Osteoblast (primary cell): ENCODE measurements at regions not wholly inside any gene's neighbourhood (a gene's known extent, or its start where the extent isn't known, plus 50 kb on each side); places are given as distances from the start of the nearest gene placed in this dataset.

Source experiments
- DNase-seq: peaks from one replicate; pipeline ENCODE4 v3.0.0; 2011; ENCODE audit warnings: low spot score, mixed read lengths; ENCODE audit not compliant: insufficient read length; ENCODE audit errors: missing footprints
- H2AFZ ChIP-seq: 2 replicates; pipeline ENCODE4 v1.6.0; 2011; ENCODE audit warnings: mild to moderate bottlenecking, low read length
- H3K27ac ChIP-seq: 2 replicates; pipeline ENCODE4 v1.5.1; 2011; ENCODE audit warnings: mild to moderate bottlenecking, low read depth, low read length, moderate library complexity
- H3K27me3 ChIP-seq: 2 replicates; pipeline ENCODE4 v1.6.0; 2012; ENCODE audit warnings: mild to moderate bottlenecking, control low read depth, inconsistent platforms, low read length, moderate library complexity; ENCODE audit not compliant: insufficient read depth
- H3K36me3 ChIP-seq: 2 replicates; pipeline ENCODE4 v1.5.1; 2011; ENCODE audit warnings: mild to moderate bottlenecking, low read length, control low read depth, moderate library complexity; ENCODE audit not compliant: insufficient read depth
- H3K4me1 ChIP-seq: 2 replicates; pipeline ENCODE4 v1.5.1; 2011; ENCODE audit warnings: mild to moderate bottlenecking, low read length, control low read depth, moderate library complexity; ENCODE audit not compliant: insufficient read depth
- H3K4me2 ChIP-seq: 2 replicates; pipeline ENCODE4 v1.6.0; 2011; ENCODE audit warnings: mild to moderate bottlenecking, low read length; ENCODE audit not compliant: insufficient read depth
- H3K4me3 ChIP-seq: fragments of 200-600 bp; sonication (generic); 3 replicates; pipeline ENCODE4 v1.5.1; 2012; ENCODE audit warnings: mild to moderate bottlenecking, low read length, inconsistent platforms; ENCODE audit not compliant: insufficient read depth
- H3K79me2 ChIP-seq: 2 replicates; pipeline ENCODE4 v1.6.0; 2012; ENCODE audit warnings: mild to moderate bottlenecking, low read length, control low read depth, inconsistent platforms; ENCODE audit not compliant: insufficient read depth
- H3K9me3 ChIP-seq: 2 replicates; pipeline ENCODE4 v1.5.1; 2011; ENCODE audit warnings: low read depth, low read length, control low read depth
- H4K20me1 ChIP-seq: 2 replicates; pipeline ENCODE4 v1.6.0; 2012; ENCODE audit warnings: mild to moderate bottlenecking, low read length, control low read depth; ENCODE audit not compliant: insufficient read depth
- TF ChIP-seq, protein P1 (sequence below): IDR thresholded peaks from 2 replicates; pipeline ENCODE4 v1.5.1; 2011; ENCODE audit warnings: mild to moderate bottlenecking, low read depth, low read length, moderate library complexity; ENCODE audit errors: extremely low read depth

DNA sequence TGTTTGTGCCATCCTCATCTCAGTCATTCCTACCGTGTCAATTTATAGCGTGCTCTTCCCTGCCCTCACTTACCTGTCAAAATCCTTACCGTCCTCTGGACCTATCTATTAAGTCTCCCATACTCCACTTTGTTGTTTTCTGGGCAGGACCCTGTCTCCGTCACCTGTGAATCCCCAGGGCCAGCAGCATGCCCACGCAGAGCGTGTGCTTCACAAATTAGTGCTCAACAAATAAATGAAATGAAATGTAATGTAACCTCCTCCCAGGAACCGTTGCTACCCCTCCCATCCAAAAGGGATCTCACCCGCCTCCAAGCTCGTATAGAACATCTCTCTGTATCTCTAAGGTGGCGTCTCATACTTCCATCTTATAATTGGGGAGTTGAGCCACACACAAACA, 589.9 kb upstream of the MGMT start:
- no peak overlapping the region for H3K27ac ChIP-seq
- no peak overlapping the region for H3K4me3 ChIP-seq
- H3K27me3 ChIP-seq, result no peaks in the 10 kb centered on the region
- peaks cover 3% of the 10 kb centered on the region for H3K9me3 ChIP-seq
- TF ChIP-seq, protein P1, sequence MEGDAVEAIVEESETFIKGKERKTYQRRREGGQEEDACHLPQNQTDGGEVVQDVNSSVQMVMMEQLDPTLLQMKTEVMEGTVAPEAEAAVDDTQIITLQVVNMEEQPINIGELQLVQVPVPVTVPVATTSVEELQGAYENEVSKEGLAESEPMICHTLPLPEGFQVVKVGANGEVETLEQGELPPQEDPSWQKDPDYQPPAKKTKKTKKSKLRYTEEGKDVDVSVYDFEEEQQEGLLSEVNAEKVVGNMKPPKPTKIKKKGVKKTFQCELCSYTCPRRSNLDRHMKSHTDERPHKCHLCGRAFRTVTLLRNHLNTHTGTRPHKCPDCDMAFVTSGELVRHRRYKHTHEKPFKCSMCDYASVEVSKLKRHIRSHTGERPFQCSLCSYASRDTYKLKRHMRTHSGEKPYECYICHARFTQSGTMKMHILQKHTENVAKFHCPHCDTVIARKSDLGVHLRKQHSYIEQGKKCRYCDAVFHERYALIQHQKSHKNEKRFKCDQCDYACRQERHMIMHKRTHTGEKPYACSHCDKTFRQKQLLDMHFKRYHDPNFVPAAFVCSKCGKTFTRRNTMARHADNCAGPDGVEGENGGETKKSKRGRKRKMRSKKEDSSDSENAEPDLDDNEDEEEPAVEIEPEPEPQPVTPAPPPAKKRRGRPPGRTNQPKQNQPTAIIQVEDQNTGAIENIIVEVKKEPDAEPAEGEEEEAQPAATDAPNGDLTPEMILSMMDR, result no peak
- no peaks in the 10 kb centered on the region for H3K4me1 ChIP-seq
- no peak overlapping the region for H3K4me2 ChIP-seq
- H3K36me3 ChIP-seq, result no peaks in the 10 kb centered on the region
- no peaks in the 10 kb centered on the region for H3K79me2 ChIP-seq
- no peak overlapping the region for H2AFZ ChIP-seq
- no peaks in the 10 kb centered on the region for H4K20me1 ChIP-seq
- no peak for DNase-seq

DNA sequence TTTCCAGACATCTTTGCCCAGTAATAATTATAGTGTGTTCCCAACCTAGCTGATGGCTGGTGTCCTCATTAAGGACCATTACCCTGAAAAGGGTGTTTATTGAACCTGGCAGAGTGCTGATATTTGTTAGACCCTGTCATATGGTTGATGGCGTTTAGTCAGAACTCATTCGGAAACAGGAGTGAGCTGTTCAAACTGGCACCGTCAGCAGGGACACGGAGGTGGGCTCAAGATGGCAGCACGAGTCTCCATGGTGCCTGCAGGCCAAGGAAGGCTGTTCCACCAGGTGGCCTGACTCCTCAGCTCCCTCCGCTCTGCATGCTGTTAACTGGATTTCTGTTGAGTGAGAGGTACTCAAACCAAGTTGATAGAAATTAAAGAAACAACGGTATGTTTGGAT, 589.1 kb upstream of the MGMT start:
- TF ChIP-seq, protein P1, result no peak
- no peak overlapping the region for H3K4me3 ChIP-seq
- no peaks in the 10 kb centered on the region for H3K36me3 ChIP-seq

DNA sequence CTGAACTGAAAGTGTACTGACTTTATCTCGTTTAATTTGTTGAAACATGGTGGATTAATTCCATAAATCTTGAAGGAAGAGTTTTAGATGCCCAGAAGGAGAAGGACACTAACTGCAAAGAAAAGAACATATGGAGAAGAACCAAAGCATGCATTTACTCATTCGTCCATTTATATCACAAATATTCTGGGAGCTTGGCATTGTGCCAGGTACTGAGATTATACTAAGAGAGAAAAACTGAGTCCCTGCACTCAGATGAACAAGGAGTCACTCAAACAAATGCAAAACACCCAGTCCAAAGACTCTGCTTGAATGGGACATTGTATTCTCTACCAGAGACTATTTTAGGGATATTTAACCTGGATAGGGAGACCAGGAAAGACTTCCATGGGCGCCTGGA, 588.0 kb upstream of the MGMT start:
- Histone ChIP-seq H3K27me3 (no peaks in the 10 kb centered on the region), H2AFZ (no peak overlapping the region), H3K36me3 (no peaks in the 10 kb centered on the region), H3K27ac (no peak overlapping the region), H3K4me3 (no peak overlapping the region), H3K4me2 (no peak overlapping the region), H3K9me3 (peaks cover 3% of the 10 kb centered on the region), H3K79me2 (no peaks in the 10 kb centered on the region), H3K4me1 (no peaks in the 10 kb centered on the region), H4K20me1 (no peaks in the 10 kb centered on the region)
- TF ChIP-seq, protein P1, result no peak
- no peak for DNase-seq

More for the DNA sequence above, 589.1 kb upstream of the MGMT start:
- Histone ChIP-seq H3K4me2 (no peak overlapping the region), H3K79me2 (no peaks in the 10 kb centered on the region), H3K27me3 (no peaks in the 10 kb centered on the region), H3K27ac (no peak overlapping the region), H3K4me1 (no peaks in the 10 kb centered on the region), H4K20me1 (no peaks in the 10 kb centered on the region), H3K9me3 (peaks cover 3% of the 10 kb centered on the region), H2AFZ (no peak overlapping the region)
- DNase-seq, result no peak

DNA sequence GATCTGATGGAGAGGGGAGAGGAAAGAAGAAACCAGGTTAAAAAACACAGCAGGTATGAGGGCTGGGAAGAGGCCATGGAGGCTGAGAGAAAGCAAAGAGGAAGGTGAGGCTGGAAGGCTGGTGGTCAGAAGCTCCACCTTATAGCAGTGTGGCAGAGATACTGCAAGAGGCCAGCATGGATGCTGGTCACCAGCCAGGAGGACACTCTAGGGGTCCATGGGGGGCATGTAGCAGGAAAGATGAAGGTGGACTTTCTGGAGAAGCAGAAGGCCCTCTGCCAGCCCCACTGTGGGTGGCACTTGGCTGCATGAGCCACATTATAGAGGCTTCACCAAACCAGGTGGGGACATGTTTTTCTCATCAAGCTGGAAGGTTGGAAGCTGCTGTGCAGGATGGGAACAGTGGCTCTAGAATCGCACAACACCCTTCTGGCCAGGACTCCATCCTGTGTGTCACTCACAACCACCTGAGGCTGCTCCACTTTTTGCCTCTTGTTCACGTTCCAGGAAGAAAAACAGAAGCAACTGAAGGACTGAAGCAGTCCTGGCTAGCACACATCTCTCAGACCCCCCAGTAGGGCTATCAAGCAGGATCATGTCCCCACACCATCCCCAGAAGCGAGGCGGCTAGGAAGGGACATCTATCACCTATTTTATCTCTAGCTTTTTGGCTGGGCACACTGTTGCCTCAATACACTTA, 587.5 kb upstream of the MGMT start:
- TF ChIP-seq, protein P1, result no peak
- H3K27me3 ChIP-seq, result no peaks in the 10 kb centered on the region
- H2AFZ ChIP-seq, result no peak overlapping the region
- no peak overlapping the region for H3K27ac ChIP-seq
- H3K79me2 ChIP-seq, result no peaks in the 10 kb centered on the region
- peaks cover 3% of the 10 kb centered on the region for H3K9me3 ChIP-seq
- no peaks in the 10 kb centered on the region for H3K36me3 ChIP-seq
- no peak overlapping the region for H3K4me2 ChIP-seq
- no peak for DNase-seq
- H4K20me1 ChIP-seq, result no peaks in the 10 kb centered on the region
- H3K4me1 ChIP-seq, result no peaks in the 10 kb centered on the region
- no peak overlapping the region for H3K4me3 ChIP-seq
